Motor neuron (in vitro differentiated cells): ENCODE measurements at regions not wholly inside any gene's neighbourhood (a gene's known extent, or its start where the extent isn't known, plus 50 kb on each side); places are given as distances from the start of the nearest gene placed in this dataset.
A peak's percentile ranks its signal among the peaks of the same experiment; 100 is the strongest.
"Not testable (repeated sequence)": the region's sequence is repeated elsewhere in the genome, so short reads cannot be mapped to it uniquely, and the experiment has no call there.

Experiments
- ATAC-seq, 8 experiments: fragments of 200-7000 bp; cut with Tn5 transposase; replicated peaks in 6 of 8; 2 replicates each; pipeline ENCODE4 v1.8.0; 2021; ENCODE audit warnings: mild to moderate bottlenecking in 8 of 8, moderate library complexity in 8 of 8
- H3K27ac ChIP-seq, 2 donors: fragments of 250-450 bp; sonication (Bioruptor Pico); 2 replicates each; pipeline ENCODE4 v1.9.0; 2021; ENCODE audit warnings: antibody characterized with exemption in 2 of 2, mild to moderate bottlenecking in 2 of 2, moderate library complexity in 1 of 2
- H3K4me1 ChIP-seq, 2 donors: fragments of 250-450 bp; sonication (Bioruptor Pico); replicated peaks in 1 of 2; 2 replicates each; pipeline ENCODE4 v1.6.1; 2021; ENCODE audit warnings: antibody characterized with exemption in 2 of 2, mild to moderate bottlenecking in 2 of 2, moderate library complexity in 1 of 2
- H3K4me3 ChIP-seq, 5 donors: fragments of 250-450 bp; sonication (Bioruptor Pico); 2 replicates each; pipeline ENCODE4 v1.9.0; 2021; ENCODE audit warnings: antibody characterized with exemption in 5 of 5, mild to moderate bottlenecking in 5 of 5, moderate library complexity in 4 of 5
- WGBS, 10 experiments: fragments of 450-650 bp; shearing (Covaris generic); methylation state at CpG; one replicate each; pipeline ENCODE4 v1.0.0; 2022; 5-methylcytosine and 5-hydroxymethylcytosine counted together
- in situ Hi-C, 9 experiments: fragments of 400-800 bp; cut with MboI; loops; one replicate each; pipeline ENCODE4 v1.15.0; 2021; ENCODE audit warnings: low sequenced_read_pairs in 9 of 9, low pct_unique_long_range_greater_than_20kb in 2 of 9; ENCODE audit not compliant: unreplicated experiment in 9 of 9

- WGBS, 10 experiments, result 25 to 93% (median 70%) methylated on average over 1 to 4 of the region's 4 CpGs; no CpG with 5 or more reads in 1 of the 10 experiments
- in situ Hi-C loops, result loop anchor here in 1 of 9 experiments (25.0 kb wide), 1 partner anchor 262 kb away; the partner anchor contains the start of gene ZNF782
- Histone ChIP-seq H3K4me3 (no peak overlapping the region), H3K27ac (no peak overlapping the region), H3K4me1 (no peaks in the 10 kb centered on the region)
- ATAC-seq, result no peak
These were observed 85.3 kb upstream of the CTSV start for GRCh38 chr9:97124256-97124655.

DNA sequence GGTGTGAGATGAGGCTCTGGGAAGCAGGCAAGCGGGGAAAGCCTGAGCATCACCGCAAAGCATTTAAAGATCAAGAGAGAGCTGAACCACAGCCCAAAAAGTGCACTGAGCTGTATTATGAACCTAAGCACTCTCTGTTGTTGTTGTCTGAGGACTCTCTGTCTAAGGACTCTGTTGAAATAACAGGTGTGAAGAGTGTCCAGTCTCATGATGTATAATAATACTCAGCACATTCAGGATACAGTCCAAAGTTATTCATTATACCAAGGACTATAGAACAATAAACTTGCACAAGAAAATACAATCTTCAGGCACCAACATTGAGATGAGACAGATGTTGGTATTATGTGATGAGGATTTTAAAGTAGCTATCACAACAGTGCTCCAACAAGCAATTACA, 71.8 kb upstream of the CTSV start:
- in situ Hi-C loops, result loop anchor here in 1 of 9 experiments (25.0 kb wide), 1 partner anchor 248 kb away; the partner anchor contains the start of gene ZNF782
- ATAC-seq, result no peak
- no peak overlapping the region for H3K4me3 ChIP-seq
- no peak overlapping the region for H3K27ac ChIP-seq
- H3K4me1 ChIP-seq, result no peaks in the 10 kb centered on the region
- 90% methylated on average over 2 of the region's 2 CpGs; no CpG with 5 or more reads in 9 of the 10 experiments for WGBS, 10 experiments

GRCh38 chr9:97109194-97109811, 70.4 kb upstream of the CTSV start:
- peak in 4 of 8 experiments; percentile 34 to 80 (median 67) for ATAC-seq
- H3K4me1 ChIP-seq, result no peaks in the 10 kb centered on the region
- WGBS, 10 experiments, result 0 to 67% (median 21%) methylated on average over 1 to 4 of the region's 4 CpGs; no CpG with 5 or more reads in 2 of the 10 experiments

DNA sequence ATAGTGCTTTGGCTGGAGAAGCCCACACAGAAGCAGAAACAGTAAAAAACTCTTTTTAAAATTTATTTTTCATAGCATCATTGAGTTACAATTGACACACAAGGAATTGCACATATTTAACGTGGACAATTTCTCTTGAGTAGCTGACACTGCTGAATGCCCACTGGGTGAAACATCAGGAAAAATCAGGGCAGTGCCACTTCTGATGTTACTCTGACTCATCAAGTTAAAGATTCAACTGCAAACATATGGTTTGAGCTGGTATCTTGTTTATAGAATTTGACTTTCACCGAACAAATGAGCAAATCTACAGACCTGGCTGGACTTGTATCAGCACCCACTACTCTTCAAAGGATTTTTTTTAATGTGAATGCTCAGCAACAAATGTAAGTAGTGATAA, 66.3 kb upstream of the CTSV start:
- not testable (repeated sequence) for H3K27ac ChIP-seq, H3K4me1 ChIP-seq, H3K4me3 ChIP-seq
- in situ Hi-C loops, result loop anchor here in 1 of 9 experiments (25.0 kb wide), 1 partner anchor 243 kb away; the partner anchor contains the start of gene ZNF782
- 0 to 100% (median 80%) methylated on average over 1 to 2 of the region's 2 CpGs; no CpG with 5 or more reads in 1 of the 10 experiments for whole genome bisulfite sequencing, 10 experiments
- ATAC-seq, result peak in 1 of 8 experiments; percentile 46

More at GRCh38 chr9:97109194-97109811, 70.4 kb upstream of the CTSV start:
- H3K27ac ChIP-seq, result no peak overlapping the region
- H3K4me3 ChIP-seq, result no peak overlapping the region
- in situ Hi-C loops, result loop anchor here in 1 of 9 experiments (25.0 kb wide), 1 partner anchor 247 kb away; the partner anchor contains the start of gene ZNF782

DNA sequence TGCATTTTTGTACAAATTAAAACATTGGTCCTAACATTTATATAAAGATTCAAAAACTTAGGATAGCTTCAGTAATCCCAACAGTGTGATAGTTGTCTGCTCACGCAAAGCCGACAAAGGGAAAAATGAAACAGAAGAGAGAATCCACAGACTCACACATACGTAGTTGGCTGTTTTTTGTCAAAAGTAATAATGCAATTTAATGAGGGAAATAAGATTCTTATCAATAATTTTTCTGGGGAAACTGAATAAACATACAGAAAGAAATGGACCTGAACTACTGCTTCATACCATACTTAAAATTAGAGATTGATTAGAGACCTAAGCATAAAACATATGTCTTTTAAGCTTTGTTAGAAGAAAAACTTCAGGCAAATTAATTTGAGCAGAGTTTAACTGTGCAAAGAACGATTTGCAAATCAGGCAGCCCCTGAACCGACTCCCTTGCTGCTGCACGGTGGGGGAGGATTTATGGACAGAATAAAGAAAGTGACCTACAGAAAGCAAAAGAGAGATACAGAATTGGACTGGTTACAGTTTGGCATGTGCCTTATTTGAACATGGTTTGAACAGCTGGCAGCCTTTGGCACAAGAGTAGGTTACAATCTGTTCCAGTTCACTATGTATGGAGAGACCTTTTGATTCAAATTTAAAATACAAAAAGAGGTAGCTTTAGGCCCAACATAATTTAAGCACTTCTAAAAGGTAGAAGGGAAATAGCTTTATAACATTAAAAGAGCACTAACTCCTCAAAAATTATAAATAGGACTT, 64.9 kb upstream of the CTSV start:
- WGBS, 10 experiments, result 44 to 92% (median 74%) methylated on average over 2 to 6 of the region's 6 CpGs; no CpG with 5 or more reads in 1 of the 10 experiments
- in situ Hi-C loops, result loop anchor here in 1 of 9 experiments (25.0 kb wide), 1 partner anchor 241 kb away; the partner anchor contains the start of gene ZNF782

DNA sequence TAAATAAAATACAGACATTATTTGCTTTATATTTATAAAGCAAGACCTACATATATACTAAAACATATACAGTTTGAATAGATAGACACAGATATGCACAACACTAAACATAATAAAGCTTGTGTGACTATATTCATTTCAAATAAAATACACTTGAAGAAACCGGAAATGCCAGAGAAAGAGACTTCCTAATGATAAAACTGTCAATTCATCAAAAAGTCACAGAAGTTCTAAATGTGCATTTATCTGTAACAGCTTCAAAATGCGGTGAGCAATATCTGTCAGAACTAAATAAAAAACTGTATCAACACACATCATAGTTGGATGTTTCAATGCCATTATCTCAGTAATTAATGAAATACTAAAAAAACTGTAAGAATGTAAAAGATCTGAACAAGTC, 60.6 kb upstream of the CTSV start:
- H3K4me3 ChIP-seq, H3K4me1 ChIP-seq, H3K27ac ChIP-seq, ATAC-seq, in situ Hi-C loops: not testable (repeated sequence)
- WGBS, 10 experiments, result 18 to 100% (median 85%) methylated on average over 1 to 2 of the region's 2 CpGs; no CpG with 5 or more reads in 2 of the 10 experiments

More for the DNA sequence above, 64.9 kb upstream of the CTSV start:
- H3K27ac ChIP-seq, H3K4me1 ChIP-seq, H3K4me3 ChIP-seq, ATAC-seq: not testable (repeated sequence)

DNA sequence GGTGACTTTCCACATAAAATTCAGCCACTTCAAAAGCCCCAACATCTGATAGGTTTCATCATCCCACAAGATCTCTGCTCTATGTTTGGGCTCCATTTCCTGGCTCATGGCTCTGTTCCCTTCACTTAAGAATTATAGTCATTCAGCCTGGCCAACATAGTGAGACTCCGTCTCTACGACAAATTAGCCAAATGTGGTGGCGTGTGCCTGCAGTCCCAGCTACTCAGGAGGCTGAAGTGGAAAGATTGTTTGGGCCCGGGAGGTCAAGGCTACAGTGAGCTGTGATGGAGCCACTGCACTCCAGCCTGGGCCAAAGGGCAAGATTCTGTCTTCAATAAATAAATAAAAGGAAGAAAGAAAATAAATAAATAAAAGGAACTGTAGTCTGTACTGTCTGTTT, 57.9 kb upstream of the CTSV start:
- WGBS, 10 experiments, result 0 to 100% (median 89%) methylated on average over 1 to 4 of the region's 4 CpGs; no CpG with 5 or more reads in 3 of the 10 experiments

GRCh38 chr9:97089361-97089760, 50.4 kb upstream of the CTSV start:
- in situ Hi-C loops, H3K4me1 ChIP-seq, ATAC-seq, H3K27ac ChIP-seq, H3K4me3 ChIP-seq: not testable (repeated sequence)
- 0 to 100% (median 83%) methylated on average over 1 to 2 of the region's 3 CpGs; no CpG with 5 or more reads in 3 of the 10 experiments for WGBS, 10 experiments

More for the DNA sequence above, 57.9 kb upstream of the CTSV start:
- no peak for ATAC-seq
- Histone ChIP-seq H3K27ac (no peak overlapping the region), H3K4me3 (no peak overlapping the region), H3K4me1 (no peaks in the 10 kb centered on the region)
- in situ Hi-C loops, result no loop called here
